NCI-H2029 treated with DMSO at 0.1 percent for 48 hours (cell line): ENCODE measurements at regions not wholly inside any gene's neighbourhood (a gene's known extent, or its start where the extent isn't known, plus 50 kb on each side); places are given as distances from the start of the nearest gene placed in this dataset.
"Not testable (repeated sequence)": the region's sequence is repeated elsewhere in the genome, so short reads cannot be mapped to it uniquely, and the experiment has no call there.

ENCODE experiments used
- DNase-seq: peaks from one replicate; lab custom pipeline; 2025; lab: John Stamatoyannopoulos, UW

DNA sequence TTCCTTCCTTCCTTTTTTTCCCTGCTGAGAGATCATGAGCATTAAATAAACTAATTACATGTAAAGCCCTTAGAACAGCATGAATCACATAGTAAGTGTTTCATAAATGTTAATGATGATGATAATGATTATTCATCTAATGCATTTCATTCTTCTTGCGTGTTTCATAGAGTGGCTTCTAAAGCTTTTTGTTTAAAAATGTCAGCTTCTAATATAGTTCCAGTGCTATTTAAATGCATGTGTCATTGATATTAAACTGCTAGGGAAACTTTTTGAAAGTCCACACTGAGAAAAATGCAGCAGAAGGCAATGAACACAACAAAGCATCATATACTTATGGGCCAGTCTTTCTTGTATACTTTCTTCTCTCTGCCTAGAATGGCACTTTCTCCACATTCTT is 894.8 kb downstream of the REEP3 start:
- DNase-seq: no peak

DNA sequence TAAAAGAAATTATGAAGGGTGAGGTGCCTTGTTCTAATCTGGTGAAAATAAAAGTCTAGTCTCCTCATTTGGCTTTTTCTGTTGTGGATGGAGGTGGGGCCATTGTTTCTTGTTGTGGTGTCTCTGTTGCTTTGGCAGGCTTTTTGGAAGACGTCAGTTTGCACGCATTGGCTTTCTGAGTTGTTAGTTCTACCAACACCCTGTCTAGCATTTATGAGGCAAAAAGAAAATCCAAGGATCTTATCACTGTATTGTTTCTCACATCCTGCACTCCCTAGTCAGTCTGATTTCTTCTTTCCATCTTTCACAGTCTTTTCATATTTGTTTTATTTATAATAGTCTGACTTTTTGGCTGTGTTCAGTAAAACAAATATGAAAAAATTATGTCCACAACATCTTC is 898.3 kb downstream of the REEP3 start:
- no peak for DNase-seq

DNA sequence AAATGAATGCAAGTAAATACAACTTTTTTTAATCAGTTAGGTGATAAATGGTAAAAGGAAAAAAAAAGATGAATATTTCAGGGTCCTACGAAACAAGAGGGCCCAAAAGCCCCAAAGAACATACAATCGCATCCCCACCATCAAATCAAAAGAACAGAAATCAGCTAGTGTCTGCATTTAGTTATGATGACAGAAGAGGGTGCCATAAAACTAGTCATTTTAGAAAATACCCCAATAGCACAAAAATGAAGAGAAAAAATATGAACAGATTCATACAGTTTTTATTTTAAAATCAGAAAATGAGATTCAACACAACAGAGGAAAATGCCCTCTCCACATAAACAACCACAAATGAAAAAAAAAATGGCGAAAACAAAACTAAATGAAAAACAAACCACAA is 905.5 kb downstream of the REEP3 start:
- DNase-seq: no peak

DNA sequence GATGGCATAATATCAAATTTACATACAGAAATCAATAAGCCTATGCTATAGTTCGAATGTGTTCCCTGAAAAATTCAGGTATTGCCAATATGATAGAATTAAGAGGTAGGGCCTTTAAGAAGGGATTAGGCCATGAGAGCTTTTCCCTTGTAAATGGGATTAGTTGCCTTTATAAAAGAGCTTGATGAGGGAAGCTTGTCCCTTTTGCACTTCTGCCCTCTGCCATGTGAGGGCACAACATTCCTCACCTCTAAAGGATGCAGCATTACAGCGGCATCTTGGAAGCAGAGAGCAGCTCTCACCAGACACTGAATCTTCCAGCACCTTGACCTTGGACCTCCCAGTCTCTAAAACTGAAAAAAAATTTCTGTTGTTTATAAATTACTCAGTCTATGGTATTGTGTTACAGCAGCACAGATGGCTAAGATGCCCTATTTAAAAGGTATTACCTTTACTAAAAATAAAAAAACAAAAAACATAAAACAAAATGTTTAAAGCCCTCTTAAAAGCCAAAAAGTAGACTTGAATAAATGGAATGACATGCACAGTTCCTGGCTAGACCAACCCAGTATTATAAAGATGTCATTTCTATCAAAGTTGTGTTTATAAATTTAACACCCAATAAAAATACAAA is 909.6 kb downstream of the REEP3 start:
- no peak for DNase-seq

DNA sequence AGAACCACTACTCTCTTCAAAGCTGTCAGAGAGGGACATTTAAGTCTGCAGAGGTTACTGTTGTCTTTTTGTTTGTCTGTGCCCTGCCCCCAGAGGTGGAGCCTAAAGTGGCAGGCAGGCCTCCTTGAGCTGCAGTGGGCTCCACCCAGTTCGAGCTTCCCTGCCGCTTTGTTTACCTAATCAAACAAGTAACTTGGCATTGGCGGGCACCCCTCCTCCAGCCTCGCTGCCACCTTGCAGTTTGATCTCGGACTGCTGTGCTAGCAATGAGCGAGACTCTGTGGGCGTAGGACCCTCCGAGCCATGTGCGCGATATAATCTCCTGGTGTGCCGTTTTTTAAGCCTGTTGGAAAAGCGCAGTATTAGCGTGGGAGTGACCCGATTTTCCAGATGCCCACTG is 920.7 kb downstream of the REEP3 start:
- not testable (repeated sequence) for DNase-seq

DNA sequence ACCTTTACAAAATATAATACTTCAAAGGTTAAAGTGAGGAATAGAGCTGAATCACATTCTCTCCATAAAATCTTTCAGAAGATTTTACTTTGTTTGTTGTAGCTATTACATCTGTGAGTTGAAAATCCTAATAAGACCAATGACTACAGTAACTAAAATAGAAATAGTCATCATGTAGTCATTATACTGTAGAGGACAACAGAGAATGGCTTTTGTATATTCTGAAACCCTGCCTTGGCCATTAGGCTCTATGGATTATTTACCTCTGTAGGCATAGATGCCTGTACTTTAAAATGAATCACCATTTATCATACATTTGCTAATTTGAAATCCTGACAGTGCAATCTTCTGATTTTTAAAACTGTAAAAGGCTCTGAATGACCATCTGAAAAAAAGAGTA is 923.0 kb downstream of the REEP3 start:
- no peak for DNase-seq

DNA sequence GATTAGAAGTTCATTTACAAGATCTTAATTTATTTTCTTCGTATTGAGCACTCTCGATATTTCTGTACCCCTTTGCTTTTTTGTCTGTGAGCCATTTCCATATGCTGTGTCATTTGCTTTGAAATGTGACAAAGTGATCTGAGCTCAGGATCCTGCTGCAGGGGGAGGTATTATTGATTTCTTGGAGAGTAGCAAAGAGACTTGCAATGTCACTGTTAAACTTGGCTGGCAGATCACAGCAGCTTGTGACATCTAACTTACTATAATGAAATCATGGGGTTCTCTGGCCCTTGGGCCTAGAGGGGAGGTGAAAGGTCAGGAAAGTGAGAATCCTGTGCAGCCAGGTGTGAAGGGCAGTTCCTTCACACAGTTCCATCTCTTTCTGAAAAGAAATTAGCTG is 923.4 kb downstream of the REEP3 start:
- DNase-seq: no peak

DNA sequence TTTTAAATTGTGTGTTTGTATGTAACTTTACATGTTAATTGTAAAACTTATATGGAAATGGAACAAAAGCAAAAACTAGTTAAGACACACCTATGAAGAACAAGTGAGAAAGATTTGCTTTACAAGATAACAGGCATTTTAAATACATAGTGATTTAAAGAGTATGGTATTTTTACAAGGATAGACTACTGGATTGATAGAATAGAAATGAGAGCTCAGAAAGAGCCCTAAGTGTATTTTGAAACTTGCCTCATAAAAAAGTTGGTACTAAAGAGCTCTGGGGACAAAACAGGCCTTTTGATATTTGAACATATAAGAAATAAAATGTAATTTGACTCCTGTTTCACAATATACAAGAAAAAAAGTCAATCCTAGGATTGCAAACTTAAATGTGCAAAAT is 928.4 kb downstream of the REEP3 start:
- DNase-seq: no peak

DNA sequence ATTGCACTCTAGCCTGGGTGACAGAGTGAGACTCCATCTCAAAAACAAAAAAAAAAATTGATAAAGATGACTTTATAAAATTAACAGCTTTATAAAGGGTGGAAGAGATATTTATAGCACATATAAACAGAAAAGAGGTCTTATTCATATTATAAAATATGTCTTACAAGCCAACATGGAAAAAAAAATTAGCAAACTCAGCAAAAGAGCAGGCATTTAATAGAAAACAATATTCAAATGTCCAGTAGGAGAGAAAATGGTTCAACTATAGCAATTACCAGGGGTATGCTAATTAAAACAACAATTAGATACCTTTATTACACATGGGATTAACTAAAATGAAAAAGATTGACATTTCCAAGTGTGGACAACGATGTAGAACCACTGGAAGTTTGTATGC is 929.1 kb downstream of the REEP3 start:
- DNase-seq: no peak

DNA sequence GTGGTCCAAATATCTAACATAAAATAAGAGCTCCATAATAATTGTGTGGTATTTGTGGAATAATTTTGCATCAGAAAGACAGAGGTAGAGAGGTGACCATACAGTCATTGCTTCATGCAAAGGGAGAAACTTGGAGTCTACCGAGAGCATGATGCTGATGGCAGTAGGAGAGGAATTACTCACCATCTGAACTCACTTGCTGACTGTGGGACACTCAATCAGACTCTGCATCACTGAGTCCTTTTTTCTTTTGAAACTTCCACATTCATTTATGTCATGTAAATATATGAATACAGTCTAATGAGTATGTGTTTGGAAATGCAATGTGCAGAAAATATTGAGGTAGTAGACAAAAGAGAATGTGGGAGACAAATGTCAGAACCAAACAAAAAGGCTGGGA is 933.8 kb downstream of the REEP3 start:
- DNase-seq: no peak

DNA sequence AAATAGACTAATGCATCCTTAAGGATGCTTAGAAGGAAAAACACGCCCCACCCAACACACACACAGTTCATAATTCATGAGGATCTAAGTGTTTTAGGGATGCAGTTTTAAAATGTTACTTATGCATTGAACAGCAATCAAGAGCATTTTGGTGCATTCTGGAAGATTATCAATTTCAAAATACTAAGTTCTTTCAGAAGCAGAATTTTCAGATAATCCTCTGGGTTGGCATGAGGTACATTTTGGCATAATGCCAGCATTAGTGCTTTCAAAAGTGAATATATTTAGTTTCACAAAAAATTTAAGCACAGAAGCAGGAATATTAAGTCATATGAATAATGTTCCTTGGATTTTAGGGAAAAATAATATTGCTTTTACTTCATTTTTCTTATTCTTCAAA is 937.1 kb downstream of the REEP3 start:
- no peak for DNase-seq

DNA sequence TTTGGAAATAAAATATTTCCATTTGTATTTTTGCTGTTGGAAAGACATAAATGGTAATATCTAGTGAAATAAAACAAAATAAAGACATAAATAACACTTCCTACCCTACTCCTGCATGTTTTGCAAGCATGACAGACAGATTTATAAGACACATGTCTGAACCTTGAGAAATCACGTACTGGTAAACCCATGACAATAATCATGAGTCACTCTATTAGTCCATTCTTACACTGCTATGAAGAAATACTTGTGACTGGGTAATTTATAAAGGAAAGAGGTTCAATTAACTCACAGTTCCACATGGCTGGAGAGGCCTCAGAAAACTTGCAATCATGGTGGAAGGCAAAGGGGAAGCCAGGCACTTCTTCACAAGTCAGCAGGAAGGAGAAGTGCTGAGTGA is 942.2 kb downstream of the REEP3 start:
- no peak for DNase-seq

DNA sequence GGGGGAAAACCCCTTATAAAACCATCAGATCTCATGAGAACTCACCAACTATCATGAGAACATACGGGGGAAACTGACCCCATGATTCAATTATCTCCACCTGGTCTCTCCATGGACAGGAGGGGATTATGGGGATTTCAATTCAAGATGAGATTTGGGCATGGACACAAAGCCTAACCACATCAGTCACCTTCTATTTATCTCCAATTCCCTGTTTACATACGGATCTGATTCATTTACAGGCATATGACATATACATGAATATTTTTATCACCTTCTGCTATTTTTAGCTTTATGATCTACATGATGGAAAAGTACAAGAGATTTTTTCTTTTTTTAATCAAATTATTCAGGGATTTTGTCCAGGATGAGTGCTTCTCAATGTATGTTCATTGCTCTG is 944.5 kb downstream of the REEP3 start:
- DNase-seq: no peak

DNA sequence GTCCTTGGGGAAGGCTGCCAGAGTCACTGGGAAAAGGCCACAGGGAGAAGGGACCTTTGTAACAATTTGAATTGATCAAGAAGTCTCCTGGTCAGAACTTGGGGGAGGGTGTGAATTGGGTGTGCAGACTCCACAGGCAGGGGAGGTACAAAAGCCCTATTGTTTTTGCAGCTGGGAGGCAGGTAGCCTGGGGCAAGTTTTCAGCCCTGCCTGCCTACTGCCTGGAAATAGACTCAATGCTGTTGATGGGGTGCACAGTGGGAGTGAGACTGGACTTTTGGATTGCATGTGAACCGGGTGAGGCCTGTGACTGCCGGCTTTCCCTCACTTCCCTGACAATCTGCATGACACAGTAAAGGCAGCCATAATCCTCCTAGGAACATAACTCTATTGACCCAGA is 947.0 kb downstream of the REEP3 start:
- DNase-seq: no peak

DNA sequence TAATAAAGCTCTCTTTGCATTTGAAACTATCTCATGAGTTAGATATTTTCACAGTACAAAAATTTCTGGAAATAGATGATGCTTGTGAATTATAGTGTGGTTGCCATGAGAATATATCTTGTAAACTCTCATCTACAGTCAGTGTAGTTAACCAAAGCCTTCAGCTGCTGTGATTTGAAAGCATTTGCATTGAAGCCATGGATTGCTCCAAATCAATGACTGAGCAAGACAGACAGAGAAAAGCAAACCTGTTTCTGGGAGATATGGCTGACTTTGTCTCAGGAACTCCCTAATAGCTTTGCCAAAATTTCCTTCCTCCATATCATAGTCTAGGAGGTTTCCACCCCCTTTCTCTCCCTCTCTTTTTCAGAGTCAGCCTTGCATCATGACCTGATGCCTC is 955.3 kb downstream of the REEP3 start:
- DNase-seq: no peak

DNA sequence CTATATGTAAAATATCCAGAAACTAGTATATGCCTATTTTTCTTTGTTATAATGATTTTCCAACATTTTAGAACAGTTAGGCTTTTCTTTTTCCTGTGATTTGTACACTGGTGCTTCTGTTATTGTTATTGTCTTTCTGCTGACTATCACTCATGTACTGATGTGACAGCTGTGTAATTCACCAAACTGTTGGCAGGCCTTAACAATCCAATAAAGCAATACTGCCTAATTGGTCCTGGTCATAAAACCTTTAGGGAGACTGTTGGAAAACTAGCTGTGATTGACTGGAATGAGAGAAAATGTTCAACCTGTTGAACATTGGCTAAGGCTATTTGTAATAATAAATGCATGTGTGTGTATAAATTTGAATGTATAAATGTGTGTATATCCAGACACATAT is 956.6 kb downstream of the REEP3 start:
- no peak for DNase-seq

DNA sequence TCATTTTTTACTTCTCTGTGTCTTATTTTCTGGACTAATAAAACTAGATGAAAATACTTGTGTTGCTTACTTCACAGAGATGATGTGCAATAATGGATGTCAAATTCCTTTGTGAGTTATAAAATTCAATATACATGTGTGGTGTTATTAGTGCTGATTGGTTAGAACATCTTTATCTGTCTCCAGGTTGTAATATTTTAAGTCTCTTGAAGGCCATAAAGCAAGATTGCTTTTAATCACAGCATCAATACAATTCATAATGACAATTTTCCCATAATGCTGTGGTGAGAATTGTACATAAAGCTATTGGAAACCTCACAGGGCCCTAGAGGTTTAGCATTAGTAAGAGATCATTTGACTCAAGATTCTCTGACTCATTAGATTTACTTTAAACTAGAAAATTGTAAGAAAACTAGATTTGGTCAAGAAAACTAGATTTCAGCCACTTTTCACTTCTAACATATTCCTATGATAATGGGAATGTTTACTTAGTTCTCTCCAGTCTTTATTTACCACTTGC is 963.7 kb downstream of the REEP3 start:
- no peak for DNase-seq

DNA sequence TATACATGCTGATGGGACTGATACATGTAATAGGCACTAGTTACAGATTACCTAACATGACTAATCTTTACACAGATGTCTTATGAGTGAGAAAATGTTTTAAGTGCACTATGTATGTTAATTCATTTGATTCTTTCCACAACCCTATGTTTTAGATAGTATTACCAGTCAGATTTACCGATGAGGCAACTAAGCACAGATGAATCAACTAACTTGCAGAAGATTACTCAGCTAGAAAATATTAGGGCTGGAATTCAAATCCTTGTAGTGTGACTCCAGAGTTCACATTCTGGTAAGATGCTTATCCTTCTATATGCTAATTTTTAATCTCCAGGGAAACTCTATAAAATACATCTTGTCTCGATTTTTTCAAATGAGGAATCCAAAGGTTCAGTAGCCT is 964.9 kb downstream of the REEP3 start:
- DNase-seq: no peak

DNA sequence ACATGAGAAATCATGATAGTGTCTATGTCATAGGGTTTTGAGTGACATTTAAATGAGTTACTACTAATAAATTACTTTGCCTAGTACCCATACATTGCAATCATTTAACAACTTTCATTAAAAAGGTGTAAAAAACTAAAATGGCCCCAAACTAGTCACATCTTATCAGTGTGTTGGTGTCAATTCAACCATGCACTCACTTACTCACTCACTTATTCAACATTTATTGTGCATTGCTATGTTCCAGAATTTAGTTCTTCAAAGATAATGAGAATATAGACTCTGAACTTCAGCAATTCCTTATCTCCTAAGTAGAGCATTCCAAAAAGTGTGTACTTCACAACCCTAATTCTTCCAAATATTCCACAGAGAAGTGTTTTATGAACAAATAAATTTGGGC is 965.7 kb downstream of the REEP3 start:
- no peak for DNase-seq

DNA sequence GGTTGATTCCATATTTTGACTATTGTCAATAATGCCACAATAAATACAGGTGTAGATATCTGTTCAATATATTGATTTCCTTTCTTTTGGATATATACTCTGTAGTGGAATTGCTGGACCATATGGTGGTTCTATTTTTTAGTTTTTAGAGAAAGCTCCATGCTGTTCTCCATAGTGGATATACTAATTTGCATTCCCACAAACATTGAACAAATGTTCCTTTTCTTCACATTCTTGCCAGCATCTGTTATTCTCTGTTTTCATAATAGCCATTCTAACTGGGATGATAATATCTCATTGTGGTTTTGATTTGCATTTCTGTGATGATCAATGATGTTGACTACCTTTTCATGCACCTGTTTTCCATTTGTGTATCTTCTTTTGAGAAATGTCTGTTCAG is 973.7 kb downstream of the REEP3 start:
- no peak for DNase-seq

DNA sequence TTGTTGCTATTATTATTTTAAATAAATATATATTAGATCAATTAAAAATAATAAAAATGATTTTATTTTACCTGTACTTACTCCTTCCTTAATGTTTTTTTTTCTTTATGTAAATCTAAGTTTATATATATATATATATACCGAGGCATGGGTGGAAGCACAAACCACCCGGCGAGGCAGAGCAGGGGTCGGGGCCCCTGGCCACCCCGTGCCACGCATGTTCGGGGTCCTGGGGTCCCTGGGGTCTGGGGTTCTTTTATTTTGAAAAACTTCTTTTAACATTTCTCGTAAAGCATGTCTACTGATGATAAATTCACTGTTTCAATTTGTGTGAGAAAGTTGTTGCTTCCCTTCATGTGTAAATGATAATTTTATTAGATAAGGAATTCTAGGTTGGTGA is 976.1 kb downstream of the REEP3 start:
- DNase-seq: no peak

DNA sequence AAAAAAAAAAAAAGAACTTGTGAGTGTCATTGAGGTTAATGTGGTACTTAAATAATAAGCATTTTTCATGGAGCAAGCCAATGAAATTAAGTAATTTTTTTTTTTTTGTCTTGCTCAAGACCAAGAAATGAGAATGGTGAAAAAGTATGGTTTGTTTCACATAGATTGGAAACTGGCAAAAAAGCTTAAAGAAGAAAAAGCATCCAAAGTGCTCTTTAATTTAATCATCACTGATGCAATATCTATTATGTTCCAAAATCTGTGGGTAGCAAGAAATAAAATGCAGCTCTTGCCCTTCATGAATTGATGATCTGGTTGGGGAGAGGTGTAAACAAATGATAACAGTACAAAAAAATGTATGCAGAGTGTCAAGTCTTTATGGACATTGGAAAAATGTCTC is 980.6 kb downstream of the REEP3 start:
- no peak for DNase-seq

DNA sequence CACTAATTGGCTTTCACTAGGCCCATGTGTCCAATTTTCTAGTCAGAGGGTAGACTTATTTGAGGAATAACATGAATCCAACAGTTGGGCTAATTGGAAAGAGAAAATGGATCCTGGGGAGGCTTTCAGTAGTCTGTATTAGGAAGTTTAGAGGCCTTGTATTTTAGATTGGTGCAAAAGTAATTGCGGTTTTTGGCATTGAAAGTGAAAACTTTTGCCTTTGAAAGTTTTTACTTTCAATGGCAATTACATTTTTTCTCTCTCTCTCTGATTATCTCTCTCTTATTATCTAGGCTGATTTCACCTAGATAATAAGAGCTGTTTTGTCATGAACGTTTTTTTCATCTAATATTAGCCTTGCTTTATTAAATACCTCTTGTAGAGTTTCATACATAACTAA is 981.7 kb downstream of the REEP3 start:
- no peak for DNase-seq

DNA sequence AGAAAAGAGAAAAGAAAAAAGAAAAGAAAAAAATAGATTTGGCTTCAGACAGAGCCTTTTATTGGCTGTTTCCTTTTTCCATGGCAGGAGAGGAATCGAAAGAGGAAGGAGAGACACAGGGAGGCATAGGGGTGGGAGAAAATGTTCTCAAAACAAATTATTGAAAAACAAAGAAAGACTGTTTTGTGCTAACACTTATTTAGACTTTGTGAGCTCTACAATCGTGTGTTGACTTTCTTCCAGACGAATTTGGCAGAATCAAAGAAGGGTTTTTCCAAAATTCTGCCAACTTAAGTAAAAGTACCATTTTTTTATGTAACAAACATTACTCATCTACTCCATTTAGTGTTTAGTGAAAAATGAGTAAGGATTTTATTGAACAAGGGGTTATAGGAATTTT is 982.2 kb downstream of the REEP3 start:
- DNase-seq: no peak

DNA sequence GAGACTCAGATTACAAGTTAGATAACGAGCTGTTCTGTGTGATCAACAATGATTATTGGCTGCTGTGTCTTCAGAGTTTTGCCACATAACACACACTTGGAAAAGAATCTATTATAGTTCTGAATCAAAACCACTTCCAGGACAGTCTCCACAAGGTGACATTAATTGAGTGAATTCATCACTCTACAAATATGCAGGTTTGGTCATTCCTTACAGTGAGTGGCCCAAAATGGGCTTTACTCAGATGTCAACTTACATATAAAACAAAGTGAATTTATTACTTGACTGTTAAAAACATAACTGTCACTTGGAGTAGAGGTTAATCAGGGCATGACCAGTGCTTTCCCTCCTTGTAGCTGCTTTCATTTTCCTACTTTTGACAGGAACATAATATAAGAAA is 984.3 kb downstream of the REEP3 start:
- no peak for DNase-seq
